ENCODE measurements at regions not wholly inside any gene's neighbourhood (a gene's known extent, or its start where the extent isn't known, plus 50 kb on each side); places are given as distances from the start of the nearest gene placed in this dataset.
A peak's percentile ranks its signal among the peaks of the same experiment; 100 is the strongest.

DNA sequence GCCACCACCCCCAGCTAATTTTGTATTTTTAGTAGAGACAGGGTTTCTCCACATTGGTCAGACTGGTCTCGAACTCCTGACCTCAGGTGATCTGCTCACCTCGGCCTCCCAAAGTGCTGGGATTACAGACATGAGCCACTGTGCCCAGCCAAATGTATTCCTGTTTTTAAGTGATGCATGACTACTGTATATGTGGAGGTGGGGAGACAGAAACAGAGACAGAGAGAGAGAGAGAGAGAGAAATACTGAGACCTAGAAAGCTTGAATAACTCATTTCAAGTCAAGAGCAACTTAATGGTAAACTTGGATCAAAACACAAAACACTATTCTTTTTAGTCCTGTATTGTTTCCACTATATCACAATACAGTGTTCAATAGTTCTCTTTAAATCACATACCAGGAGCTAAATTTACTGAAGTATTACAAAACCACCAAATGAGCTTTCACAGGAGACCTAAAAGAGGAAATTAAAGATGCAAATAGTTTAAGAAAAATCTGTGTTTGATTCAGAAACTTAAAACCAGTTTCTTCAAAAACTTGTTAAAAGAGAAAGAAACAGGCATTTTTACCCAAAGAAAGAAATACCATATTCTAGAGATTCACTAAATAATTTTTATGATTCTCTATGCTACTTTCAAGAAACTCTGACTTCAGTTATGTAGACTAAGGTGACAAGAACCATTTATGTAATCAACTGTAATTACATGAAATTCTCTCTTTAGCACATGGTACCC lies 188.7 kb downstream of the ETS1 start:
- Histone ChIP-seq H3K79me2 (ENCODE audit: control insufficient read depth, insufficient read depth, low read length) (no peaks in the 10 kb centered on the region), H3K27me3 (replicated peaks in 1 of 2; ENCODE audit: control insufficient read depth in 2 of 2, insufficient read depth in 2 of 2, low read length in 1 of 2) (no peaks in the 10 kb centered on the region), H3K4me1 (ENCODE audit: control insufficient read depth, insufficient read depth, low read length) (peaks cover 8% of the 10 kb centered on the region), H3K4me3 (no peak overlapping the region), H4K20me1 (ENCODE audit: control insufficient read depth, insufficient read depth) (no peaks in the 10 kb centered on the region), H3K9ac (ENCODE audit: control insufficient read depth, insufficient read depth, low read length) (no peak overlapping the region), H2AFZ (ENCODE audit: control insufficient read depth, low read depth, low read length) (no peak overlapping the region), H3K9me3 (replicated peaks; ENCODE audit: control insufficient read depth, insufficient read depth, low read length) (no peaks in the 10 kb centered on the region), H3K36me3 (ENCODE audit: control insufficient read depth in 2 of 2, insufficient read depth in 2 of 2, low read length in 1 of 2) (no peaks in the 10 kb centered on the region), H3K27ac (ENCODE audit: control insufficient read depth, insufficient read depth) (peak overlapping the region; percentile 15; the same call in 1 of the 2 replicates), H3K4me2 (ENCODE audit: control insufficient read depth, insufficient read depth) (peak overlapping the region; percentile 44)
- in situ Hi-C loops (cut with MboI) (no loop called here), intact Hi-C loops (cut with micrococcal nuclease; ENCODE audit: unreplicated experiment) (no loop called here)
- DNase-seq (ENCODE audit: low read depth, low spot score), result no peak
- peak; percentile 14 for TF ChIP-seq MEF2B (IDR thresholded peaks at IDR 0.05; ENCODE audit: partially characterized antibody, poor library complexity, severe bottlenecking)
- no peak for TF ChIP-seq HDAC2 (IDR thresholded peaks at IDR 0.05)
- TF ChIP-seq, protein P1, sequence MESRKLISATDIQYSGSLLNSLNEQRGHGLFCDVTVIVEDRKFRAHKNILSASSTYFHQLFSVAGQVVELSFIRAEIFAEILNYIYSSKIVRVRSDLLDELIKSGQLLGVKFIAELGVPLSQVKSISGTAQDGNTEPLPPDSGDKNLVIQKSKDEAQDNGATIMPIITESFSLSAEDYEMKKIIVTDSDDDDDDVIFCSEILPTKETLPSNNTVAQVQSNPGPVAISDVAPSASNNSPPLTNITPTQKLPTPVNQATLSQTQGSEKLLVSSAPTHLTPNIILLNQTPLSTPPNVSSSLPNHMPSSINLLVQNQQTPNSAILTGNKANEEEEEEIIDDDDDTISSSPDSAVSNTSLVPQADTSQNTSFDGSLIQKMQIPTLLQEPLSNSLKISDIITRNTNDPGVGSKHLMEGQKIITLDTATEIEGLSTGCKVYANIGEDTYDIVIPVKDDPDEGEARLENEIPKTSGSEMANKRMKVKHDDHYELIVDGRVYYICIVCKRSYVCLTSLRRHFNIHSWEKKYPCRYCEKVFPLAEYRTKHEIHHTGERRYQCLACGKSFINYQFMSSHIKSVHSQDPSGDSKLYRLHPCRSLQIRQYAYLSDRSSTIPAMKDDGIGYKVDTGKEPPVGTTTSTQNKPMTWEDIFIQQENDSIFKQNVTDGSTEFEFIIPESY (IDR thresholded peaks at IDR 0.05), result no peak
- TF ChIP-seq, protein P2, sequence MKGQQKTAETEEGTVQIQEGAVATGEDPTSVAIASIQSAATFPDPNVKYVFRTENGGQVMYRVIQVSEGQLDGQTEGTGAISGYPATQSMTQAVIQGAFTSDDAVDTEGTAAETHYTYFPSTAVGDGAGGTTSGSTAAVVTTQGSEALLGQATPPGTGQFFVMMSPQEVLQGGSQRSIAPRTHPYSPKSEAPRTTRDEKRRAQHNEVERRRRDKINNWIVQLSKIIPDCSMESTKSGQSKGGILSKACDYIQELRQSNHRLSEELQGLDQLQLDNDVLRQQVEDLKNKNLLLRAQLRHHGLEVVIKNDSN (IDR thresholded peaks at IDR 0.05; ENCODE audit: borderline replicate concordance, extremely low read length, insufficient read depth, low read depth, low read length), result no peak
- no peak for TF ChIP-seq NBN (IDR thresholded peaks at IDR 0.05)
- TF ChIP-seq STAT1 (conservative IDR thresholded peaks at IDR 0.05), result no peak
- TF ChIP-seq IKZF2 (IDR thresholded peaks at IDR 0.05), result no peak
- peak; percentile 37; the same call in 1 of the 2 replicates for TF ChIP-seq MTA2 (IDR thresholded peaks at IDR 0.05; ENCODE audit: low read depth)
- no peak for FAIRE-seq
- ChIA-PET RAD21 (ENCODE audit: unreplicated experiment) (interaction anchor here (0.7 to 2.6 kb wide), 7 partner anchors 11 to 96 kb away, joined by 3 to 9 read pairs (median 4); no protein-coding TSS in a partner anchor), CTCF (interaction anchor here (0.6 to 1.0 kb wide), 3 partner anchors 35 to 1068 kb away, joined by 3 to 4 read pairs (median 3); no protein-coding TSS in a partner anchor), POLR2A (no interaction called here), SMC1A (ENCODE audit: uncharacterized antibody, unreplicated experiment) (interaction anchor here (1.0 to 6.9 kb wide), 10 partner anchors 13 to 234 kb away, joined by 3 to 59 read pairs (median 4); no protein-coding TSS in a partner anchor)
- peak; percentile 79 for ATAC-seq
- no TSS peak for BruUV-seq (replicated peaks)
- 52% methylated on average over 2 of the region's 2 CpGs for WGBS (ENCODE audit: insufficient coverage, insufficient replicate concordance, low lambda C conversion rate, missing lambda C conversion rate)

Data from GM12878 (cell line).